HL-60 (cell line): ENCODE measurements at regions not wholly inside any gene's neighbourhood (a gene's known extent, or its start where the extent isn't known, plus 50 kb on each side); places are given as distances from the start of the nearest gene placed in this dataset.

Experiments used
- DNase-seq, 2 experiments: peaks; one replicate each; pipeline ENCODE4 v3.0.0-alpha.2; 2010 to 2020; ENCODE audit warnings: low read depth in 1 of 2, low spot score in 1 of 2
- H3K27ac ChIP-seq: fragments of 250-450 bp; sonication (Bioruptor Pico); replicated peaks from 2 replicates; pipeline ENCODE4 v1.5.1; 2020; ENCODE audit warnings: mild to moderate bottlenecking, moderate library complexity
- H3K27me3 ChIP-seq: fragments of 250-450 bp; sonication (Bioruptor Pico); 2 replicates; pipeline ENCODE4 v1.5.1; 2021; ENCODE audit warnings: mild to moderate bottlenecking, moderate library complexity; ENCODE audit not compliant: insufficient read depth, poor library complexity, severe bottlenecking
- H3K4me3 ChIP-seq: replicated peaks from 2 replicates; pipeline ENCODE4 v1.5.1; 2011; ENCODE audit warnings: mild to moderate bottlenecking, control low read depth, low read length; ENCODE audit not compliant: insufficient read depth
- GABPA ChIP-seq: IDR thresholded peaks from 2 replicates; pipeline ENCODE4 v1.6.1; 2012; ENCODE audit warnings: low read depth
- POLR2AphosphoS5 ChIP-seq: IDR thresholded peaks from 2 replicates; pipeline ENCODE4 v1.6.1; 2012; ENCODE audit warnings: low read depth
- SPI1 ChIP-seq: IDR thresholded peaks from 2 replicates; pipeline ENCODE4 v1.6.1; 2012; ENCODE audit warnings: low read depth, mild to moderate bottlenecking, borderline replicate concordance
- TF ChIP-seq, protein P1 (sequence below): IDR thresholded peaks from 2 replicates; pipeline ENCODE4 v1.6.1; 2012; ENCODE audit warnings: low read depth; ENCODE audit not compliant: insufficient replicate concordance
- TF ChIP-seq, protein P2 (sequence below): IDR thresholded peaks from one replicate; pipeline ENCODE4 v1.5.1; 2011; ENCODE audit warnings: low read length, control low read depth, inconsistent platforms; ENCODE audit not compliant: insufficient read depth

DNA sequence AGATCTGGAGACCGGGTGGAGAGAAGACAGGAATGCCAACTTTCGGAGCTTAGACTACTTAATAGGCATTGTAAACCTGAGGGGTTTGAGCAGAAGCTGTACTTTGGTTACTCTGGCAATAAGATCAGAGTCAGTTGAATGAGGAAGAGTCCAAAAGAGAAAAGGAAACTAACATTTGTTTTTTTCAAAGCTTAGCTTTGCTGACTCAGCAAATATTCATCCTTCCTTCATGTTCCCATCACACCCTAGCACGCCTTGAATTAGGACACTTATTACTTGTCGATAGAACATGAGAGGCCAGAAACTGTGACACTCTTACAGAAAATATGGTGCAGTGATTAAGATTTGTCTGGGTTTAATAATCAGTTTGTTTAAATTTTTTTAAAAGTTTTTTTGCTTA is 266.9 kb upstream of the ATP2B1 start:
- no peak overlapping the region for H3K27ac ChIP-seq
- DNase-seq, result no peak
- no peak overlapping the region for H3K4me3 ChIP-seq
- no peaks in the 10 kb centered on the region for H3K27me3 ChIP-seq
- TF ChIP-seq, protein P1, sequence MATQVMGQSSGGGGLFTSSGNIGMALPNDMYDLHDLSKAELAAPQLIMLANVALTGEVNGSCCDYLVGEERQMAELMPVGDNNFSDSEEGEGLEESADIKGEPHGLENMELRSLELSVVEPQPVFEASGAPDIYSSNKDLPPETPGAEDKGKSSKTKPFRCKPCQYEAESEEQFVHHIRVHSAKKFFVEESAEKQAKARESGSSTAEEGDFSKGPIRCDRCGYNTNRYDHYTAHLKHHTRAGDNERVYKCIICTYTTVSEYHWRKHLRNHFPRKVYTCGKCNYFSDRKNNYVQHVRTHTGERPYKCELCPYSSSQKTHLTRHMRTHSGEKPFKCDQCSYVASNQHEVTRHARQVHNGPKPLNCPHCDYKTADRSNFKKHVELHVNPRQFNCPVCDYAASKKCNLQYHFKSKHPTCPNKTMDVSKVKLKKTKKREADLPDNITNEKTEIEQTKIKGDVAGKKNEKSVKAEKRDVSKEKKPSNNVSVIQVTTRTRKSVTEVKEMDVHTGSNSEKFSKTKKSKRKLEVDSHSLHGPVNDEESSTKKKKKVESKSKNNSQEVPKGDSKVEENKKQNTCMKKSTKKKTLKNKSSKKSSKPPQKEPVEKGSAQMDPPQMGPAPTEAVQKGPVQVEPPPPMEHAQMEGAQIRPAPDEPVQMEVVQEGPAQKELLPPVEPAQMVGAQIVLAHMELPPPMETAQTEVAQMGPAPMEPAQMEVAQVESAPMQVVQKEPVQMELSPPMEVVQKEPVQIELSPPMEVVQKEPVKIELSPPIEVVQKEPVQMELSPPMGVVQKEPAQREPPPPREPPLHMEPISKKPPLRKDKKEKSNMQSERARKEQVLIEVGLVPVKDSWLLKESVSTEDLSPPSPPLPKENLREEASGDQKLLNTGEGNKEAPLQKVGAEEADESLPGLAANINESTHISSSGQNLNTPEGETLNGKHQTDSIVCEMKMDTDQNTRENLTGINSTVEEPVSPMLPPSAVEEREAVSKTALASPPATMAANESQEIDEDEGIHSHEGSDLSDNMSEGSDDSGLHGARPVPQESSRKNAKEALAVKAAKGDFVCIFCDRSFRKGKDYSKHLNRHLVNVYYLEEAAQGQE, result no peak
- TF ChIP-seq POLR2AphosphoS5, result no peak
- no peak for TF ChIP-seq GABPA
- no peak for TF ChIP-seq SPI1
- TF ChIP-seq, protein P2, sequence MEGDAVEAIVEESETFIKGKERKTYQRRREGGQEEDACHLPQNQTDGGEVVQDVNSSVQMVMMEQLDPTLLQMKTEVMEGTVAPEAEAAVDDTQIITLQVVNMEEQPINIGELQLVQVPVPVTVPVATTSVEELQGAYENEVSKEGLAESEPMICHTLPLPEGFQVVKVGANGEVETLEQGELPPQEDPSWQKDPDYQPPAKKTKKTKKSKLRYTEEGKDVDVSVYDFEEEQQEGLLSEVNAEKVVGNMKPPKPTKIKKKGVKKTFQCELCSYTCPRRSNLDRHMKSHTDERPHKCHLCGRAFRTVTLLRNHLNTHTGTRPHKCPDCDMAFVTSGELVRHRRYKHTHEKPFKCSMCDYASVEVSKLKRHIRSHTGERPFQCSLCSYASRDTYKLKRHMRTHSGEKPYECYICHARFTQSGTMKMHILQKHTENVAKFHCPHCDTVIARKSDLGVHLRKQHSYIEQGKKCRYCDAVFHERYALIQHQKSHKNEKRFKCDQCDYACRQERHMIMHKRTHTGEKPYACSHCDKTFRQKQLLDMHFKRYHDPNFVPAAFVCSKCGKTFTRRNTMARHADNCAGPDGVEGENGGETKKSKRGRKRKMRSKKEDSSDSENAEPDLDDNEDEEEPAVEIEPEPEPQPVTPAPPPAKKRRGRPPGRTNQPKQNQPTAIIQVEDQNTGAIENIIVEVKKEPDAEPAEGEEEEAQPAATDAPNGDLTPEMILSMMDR, result no peak

DNA sequence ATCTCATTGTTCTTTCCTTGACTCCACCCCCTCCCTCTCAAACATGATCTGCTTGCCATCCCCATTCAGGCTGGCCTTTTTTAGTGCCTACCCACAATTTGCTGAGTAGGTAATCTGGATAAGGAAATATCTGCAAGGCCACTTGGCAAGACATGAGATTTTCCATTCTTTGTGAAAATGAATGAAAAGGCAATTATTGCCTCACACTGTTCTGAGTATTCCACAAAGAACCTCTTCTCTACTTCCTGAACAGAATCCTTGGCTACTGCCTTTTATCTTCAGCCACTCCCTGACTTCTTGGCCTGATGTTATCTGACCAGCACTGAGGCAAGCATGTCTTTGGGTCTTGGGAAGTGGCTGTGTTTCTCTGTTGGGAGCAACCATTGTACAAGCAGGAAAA is 263.2 kb upstream of the ATP2B1 start:
- no peak for DNase-seq
- Histone ChIP-seq H3K4me3 (no peak overlapping the region), H3K27ac (no peak overlapping the region), H3K27me3 (no peaks in the 10 kb centered on the region)
- TF ChIP-seq, protein P1, result no peak
- no peak for TF ChIP-seq SPI1
- TF ChIP-seq, protein P2, result no peak

GRCh38 chr12:89970722-89971121 is 262.1 kb upstream of the ATP2B1 start:
- Histone ChIP-seq H3K27me3 (no peaks in the 10 kb centered on the region), H3K27ac (no peak overlapping the region), H3K4me3 (no peak overlapping the region)
- no peak for DNase-seq
- TF ChIP-seq, protein P1, result no peak
- TF ChIP-seq GABPA (no peak), SPI1 (no peak)
- TF ChIP-seq, protein P2, result no peak
